COLO829 (cell line): ENCODE measurements at regions not wholly inside any gene's neighbourhood (a gene's known extent, or its start where the extent isn't known, plus 50 kb on each side); places are given as distances from the start of the nearest gene placed in this dataset.
"Not testable (repeated sequence)": the region's sequence is repeated elsewhere in the genome, so short reads cannot be mapped to it uniquely, and the experiment has no call there.

Experiments used
- DNase-seq: peaks from one replicate; pipeline ENCODE4 v3.0.0; 2012; ENCODE audit warnings: low spot score

GRCh38 chr14:71240171-71240570 is 332.9 kb downstream of the PCNX1 start:
- DNase-seq, result no peak

- DNase-seq, result no peak
Observed at GRCh38 chr14:71240866-71241520, 333.7 kb downstream of the PCNX1 start.

- DNase-seq, result no peak
Observed at GRCh38 chr14:71242237-71242748, 335.0 kb downstream of the PCNX1 start.

- no peak for DNase-seq
Observed at GRCh38 chr14:71243697-71244096, 336.4 kb downstream of the PCNX1 start.

GRCh38 chr14:71244341-71244740 is 337.1 kb downstream of the PCNX1 start:
- DNase-seq, result no peak

DNA sequence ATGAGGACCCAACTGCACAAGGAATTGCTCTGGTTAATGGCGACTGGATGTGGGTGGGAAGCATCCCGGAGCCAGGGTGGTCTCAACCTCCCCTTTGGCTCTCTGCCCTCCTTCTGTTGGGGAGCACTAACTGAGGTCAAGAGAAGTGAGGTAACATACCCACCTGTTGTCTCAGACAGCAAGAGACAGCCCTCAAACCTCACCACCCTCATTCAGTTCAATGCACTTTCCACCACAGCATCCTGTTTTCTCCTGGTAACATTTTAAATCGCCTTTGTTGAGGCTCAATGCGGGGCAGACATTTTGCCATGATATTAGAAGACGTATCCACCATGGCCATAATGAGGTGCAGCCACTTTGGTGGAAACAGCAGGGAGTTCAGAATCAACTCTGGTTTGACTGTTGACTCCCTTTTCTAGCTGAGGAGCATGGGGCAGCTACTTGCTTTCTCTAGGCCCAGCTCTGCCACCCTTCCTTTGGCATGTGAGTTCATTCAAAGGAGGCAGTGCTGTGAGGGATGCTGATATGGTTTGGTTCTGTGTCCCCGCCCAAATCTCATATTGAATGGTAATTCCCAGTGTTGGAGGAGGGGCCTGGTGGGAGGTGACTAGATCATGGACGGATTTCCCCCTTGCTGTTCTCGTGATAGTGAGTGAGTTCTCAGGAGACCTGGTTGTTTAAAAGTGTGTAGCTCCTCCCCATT is 338.6 kb downstream of the PCNX1 start:
- no peak for DNase-seq

DNA sequence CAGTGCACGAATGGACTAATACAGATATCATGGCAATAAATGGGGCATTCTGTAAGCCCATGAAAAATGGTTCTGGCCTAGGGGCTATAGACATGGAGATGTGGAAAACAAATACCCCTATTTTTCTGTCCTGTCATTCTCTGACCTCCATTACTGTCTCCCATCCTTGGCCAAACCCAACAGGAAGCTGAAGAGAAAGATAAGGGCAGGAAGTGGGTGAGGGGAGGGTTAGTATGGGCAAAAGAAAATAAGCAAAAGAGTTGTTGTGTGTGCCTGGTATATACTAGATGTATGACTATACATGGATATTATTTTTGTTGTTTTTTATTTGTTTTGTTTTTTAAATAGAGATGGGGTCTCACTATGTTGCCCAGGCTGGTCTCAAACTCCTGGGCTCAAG is 339.3 kb downstream of the PCNX1 start:
- DNase-seq, result no peak

- no peak for DNase-seq
Observed at GRCh38 chr14:71247106-71247505, 339.8 kb downstream of the PCNX1 start.

DNA sequence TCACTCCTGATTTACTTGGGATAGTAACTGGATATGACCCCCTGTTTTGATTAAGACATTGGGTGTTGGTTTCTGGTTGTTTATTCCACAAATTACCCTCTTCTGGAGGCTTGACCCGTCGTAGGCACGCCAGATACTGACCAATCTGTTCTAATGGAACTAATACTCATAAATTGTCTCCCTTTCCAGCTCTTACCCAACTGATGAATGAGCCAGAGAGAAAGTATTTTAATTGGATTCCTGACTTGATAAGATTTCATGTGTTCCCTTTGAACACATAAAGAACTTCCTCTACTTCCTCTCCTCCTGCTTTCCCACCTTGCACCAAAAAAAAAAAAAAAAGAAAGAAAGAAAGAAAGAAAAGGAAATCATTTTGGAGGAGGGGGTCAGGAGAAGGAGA is 340.9 kb downstream of the PCNX1 start:
- no peak for DNase-seq

- DNase-seq, result no peak
Observed at GRCh38 chr14:71250347-71250746, 343.1 kb downstream of the PCNX1 start.

- DNase-seq, result no peak
Observed at GRCh38 chr14:71250791-71251190, 343.5 kb downstream of the PCNX1 start.

GRCh38 chr14:71254091-71254719 is 346.9 kb downstream of the PCNX1 start:
- DNase-seq, result not testable (repeated sequence)

DNA sequence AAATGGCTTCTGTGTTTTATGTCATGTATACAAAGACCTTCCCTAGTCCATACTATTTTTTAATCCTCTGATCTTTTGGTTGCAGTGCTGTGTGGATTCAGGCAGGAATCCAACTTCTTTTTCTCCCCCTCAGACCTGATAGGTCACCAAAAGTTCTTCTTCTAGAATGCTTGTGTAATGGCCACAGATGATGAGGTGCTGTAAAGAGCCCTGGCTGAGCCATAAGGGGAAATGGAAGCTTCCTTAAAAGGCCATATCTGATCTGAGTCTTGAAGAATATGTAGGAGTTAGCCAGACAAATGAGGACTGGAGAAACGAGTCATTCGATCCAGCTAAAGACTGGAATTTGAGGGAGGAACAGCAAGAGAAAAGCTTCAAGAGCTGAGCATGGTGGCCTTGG is 353.9 kb downstream of the PCNX1 start:
- no peak for DNase-seq

GRCh38 chr14:71262441-71262840 is 355.2 kb downstream of the PCNX1 start:
- DNase-seq, result no peak

GRCh38 chr14:71264260-71264659 is 357.0 kb downstream of the PCNX1 start:
- no peak for DNase-seq

DNA sequence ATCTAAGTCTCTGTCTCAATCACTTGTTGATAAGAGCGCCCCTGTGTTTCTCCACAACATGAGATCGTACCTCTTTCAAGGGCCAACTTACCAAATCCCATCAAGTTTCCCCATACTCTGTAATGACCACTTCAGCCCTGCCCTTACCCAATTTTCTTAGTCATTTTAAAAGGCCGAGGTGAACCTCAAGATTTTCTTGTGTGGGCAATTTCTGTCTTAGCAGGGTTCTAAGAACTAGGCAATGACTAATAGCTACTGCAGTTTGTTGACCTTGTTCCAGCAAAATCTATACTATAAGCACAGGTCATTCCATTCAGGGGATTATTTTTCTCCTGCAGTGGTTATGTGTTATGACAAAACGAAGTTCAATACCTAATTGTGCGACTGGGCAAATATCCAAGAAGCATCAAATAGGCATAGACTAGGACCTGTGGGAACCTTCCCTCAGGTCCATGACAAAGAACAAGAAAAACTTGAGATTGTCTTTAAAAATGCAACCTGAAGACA is 359.8 kb downstream of the PCNX1 start:
- DNase-seq, result no peak

DNA sequence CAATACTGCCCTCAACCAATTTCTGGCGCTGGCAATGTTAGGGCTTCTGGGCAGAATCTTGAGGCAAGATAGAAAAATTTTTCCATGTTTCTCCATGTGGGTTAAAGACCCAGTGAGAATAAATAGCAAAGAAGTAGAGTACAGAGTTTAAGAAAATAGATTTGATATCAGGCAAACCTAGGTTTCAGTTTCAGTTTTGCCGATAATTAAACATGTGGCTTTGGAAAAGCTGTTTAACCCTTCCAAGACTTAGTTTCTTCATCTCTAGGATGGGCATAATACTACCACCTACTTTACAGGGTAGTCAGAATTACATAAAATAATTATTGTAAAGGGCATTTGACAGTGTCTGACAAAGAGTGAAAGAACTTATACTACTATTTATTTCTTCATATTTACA is 360.4 kb downstream of the PCNX1 start:
- DNase-seq, result no peak

DNA sequence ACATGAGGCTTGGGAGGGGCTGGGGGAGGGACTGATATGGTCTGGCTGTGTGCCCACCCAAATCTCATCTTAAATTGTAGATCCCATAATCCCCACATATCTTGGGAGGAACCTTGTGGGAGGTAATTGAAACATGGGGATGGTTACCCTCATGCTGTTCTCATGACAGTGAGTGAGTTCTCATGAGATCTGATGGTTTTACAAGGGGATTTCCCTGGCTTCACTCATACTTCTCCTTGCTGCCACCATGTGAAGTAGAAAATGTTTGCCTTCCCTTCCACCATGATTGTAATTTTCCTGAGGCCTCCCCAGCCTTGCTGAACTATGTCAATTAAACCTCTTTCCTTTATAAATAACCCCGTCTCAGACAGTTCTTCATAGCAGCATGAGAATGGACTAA is 362.9 kb downstream of the PCNX1 start:
- DNase-seq, result no peak

GRCh38 chr14:71271166-71271945 is 364.1 kb downstream of the PCNX1 start:
- no peak for DNase-seq

DNA sequence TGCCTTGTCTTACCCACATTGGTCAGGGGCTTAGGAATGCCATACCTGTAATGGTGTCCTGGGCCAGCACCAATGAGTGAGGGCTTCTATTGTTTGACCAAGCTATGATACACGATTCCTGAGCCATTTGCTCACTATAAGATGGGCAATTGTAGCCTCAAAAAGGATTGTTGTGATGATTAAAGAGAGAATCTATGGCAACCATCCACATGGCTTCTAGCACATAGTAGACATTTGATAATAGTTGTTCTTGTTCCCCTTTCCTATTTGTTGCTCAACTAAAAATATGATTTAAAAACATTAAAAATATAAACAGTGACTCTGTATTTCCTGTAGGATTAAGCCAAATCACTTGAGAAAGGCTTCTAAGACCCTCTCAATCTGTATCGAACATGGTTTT is 366.1 kb downstream of the PCNX1 start:
- no peak for DNase-seq

- no peak for DNase-seq
Observed at GRCh38 chr14:71284048-71284447, 376.8 kb downstream of the PCNX1 start.

DNA sequence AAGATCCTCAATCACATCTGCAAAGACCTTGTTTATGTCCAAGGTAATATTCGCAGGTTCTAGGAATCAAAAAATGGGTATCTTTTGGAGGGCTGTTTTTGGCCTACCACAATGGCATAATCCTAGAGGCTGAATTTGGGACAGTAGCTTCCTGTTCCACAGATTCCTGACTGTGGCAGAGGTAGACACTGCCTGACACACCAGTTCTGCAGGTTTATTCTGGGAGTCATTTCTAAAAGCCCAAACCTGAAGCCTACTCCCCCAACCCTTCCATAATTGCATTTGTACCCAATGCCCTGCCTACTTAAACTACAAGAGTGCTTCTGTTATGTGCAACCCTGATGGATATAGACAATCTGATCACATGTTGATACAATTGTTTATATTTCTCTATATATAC is 378.9 kb downstream of the PCNX1 start:
- DNase-seq, result no peak
